Myocyte (in vitro differentiated cells): ENCODE measurements at regions not wholly inside any gene's neighbourhood (a gene's known extent, or its start where the extent isn't known, plus 50 kb on each side); places are given as distances from the start of the nearest gene placed in this dataset.

Experiments used
- DNase-seq: peaks from one replicate; pipeline ENCODE4 v3.0.0-alpha.2; 2012; ENCODE audit warnings: low read depth

- peak; percentile 34 for DNase-seq
Observed at GRCh38 chr3:178367817-178368617, 168.2 kb upstream of the KCNMB2 start.

GRCh38 chr3:178369006-178369405, 167.2 kb upstream of the KCNMB2 start:
- no peak for DNase-seq

- no peak for DNase-seq
Observed at GRCh38 chr3:178369811-178370210, 166.4 kb upstream of the KCNMB2 start.

GRCh38 chr3:178370387-178370786, 165.8 kb upstream of the KCNMB2 start:
- no peak for DNase-seq

- DNase-seq: no peak
Observed at GRCh38 chr3:178381555-178381954, 154.7 kb upstream of the KCNMB2 start.

- no peak for DNase-seq
Observed at GRCh38 chr3:178381971-178382448, 154.2 kb upstream of the KCNMB2 start.

- peak; percentile 53 for DNase-seq
Observed at GRCh38 chr3:178382449-178383061, 153.7 kb upstream of the KCNMB2 start.

GRCh38 chr3:178384321-178385230, 151.7 kb upstream of the KCNMB2 start:
- peak; percentile 44 for DNase-seq

- DNase-seq: peak; percentile 72
Observed at GRCh38 chr3:178385280-178385952, 150.8 kb upstream of the KCNMB2 start.

- no peak for DNase-seq
Observed at GRCh38 chr3:178386401-178386800, 149.8 kb upstream of the KCNMB2 start.

GRCh38 chr3:178386880-178387279, 149.4 kb upstream of the KCNMB2 start:
- DNase-seq: no peak

- DNase-seq: no peak
Observed at GRCh38 chr3:178388473-178388872, 147.8 kb upstream of the KCNMB2 start.

- DNase-seq: no peak
Observed at GRCh38 chr3:178389258-178389657, 147.0 kb upstream of the KCNMB2 start.

GRCh38 chr3:178392511-178392926, 143.7 kb upstream of the KCNMB2 start:
- DNase-seq: peak; percentile 34

GRCh38 chr3:178393146-178393545, 143.1 kb upstream of the KCNMB2 start:
- no peak for DNase-seq

- peak; percentile 37 for DNase-seq
Observed at GRCh38 chr3:178393824-178394223, 142.4 kb upstream of the KCNMB2 start.

GRCh38 chr3:178396318-178396717, 139.9 kb upstream of the KCNMB2 start:
- DNase-seq: no peak

GRCh38 chr3:178397202-178397601, 139.0 kb upstream of the KCNMB2 start:
- no peak for DNase-seq

GRCh38 chr3:178397836-178398235, 138.4 kb upstream of the KCNMB2 start:
- no peak for DNase-seq

- no peak for DNase-seq
Observed at GRCh38 chr3:178404961-178405360, 131.3 kb upstream of the KCNMB2 start.

- DNase-seq: no peak
Observed at GRCh38 chr3:178405531-178405930, 130.7 kb upstream of the KCNMB2 start.
